ENCODE measurements at regions not wholly inside any gene's neighbourhood (a gene's known extent, or its start where the extent isn't known, plus 50 kb on each side); places are given as distances from the start of the nearest gene placed in this dataset.

GRCh38 chr9:135198586-135199285 lies 111.3 kb downstream of the OLFM1 start:
- in situ Hi-C loops (cut with MboI) (no loop called here), intact Hi-C loops (cut with micrococcal nuclease) (no loop called here)
- H3K79me2 ChIP-seq (ENCODE audit: control insufficient read depth, insufficient read depth, low read length) = no peaks in the 10 kb centered on the region
- no peak overlapping the region for H3K4me2 ChIP-seq (ENCODE audit: insufficient read depth, low read length)
- DNase-seq (ENCODE audit: extremely low read depth in 1 of 4, low spot score in 3 of 4) (no peak), FAIRE-seq (no peak), ATAC-seq (no peak)
- H3K4me3 ChIP-seq = no peak overlapping the region
- ChIA-PET POLR2A (no interaction called here), CTCF (ENCODE audit: low intra/inter-chr PET ratio) (no interaction called here)
- no peak for TF ChIP-seq ARHGAP35 (IDR thresholded peaks at IDR 0.05; ENCODE audit: partially characterized antibody)
- TF ChIP-seq NR3C1 (CRISPR knock-in tag; IDR thresholded peaks at IDR 0.05) = no peak
- TF ChIP-seq MEF2D (tag; conservative IDR thresholded peaks at IDR 0.05; ENCODE audit: low read depth) = no peak
- no peak for TF ChIP-seq BDP1 (IDR thresholded peaks at IDR 0.05; ENCODE audit: insufficient read depth, insufficient read length)
- TF ChIP-seq DACH1 (IDR thresholded peaks at IDR 0.05; ENCODE audit: partially characterized antibody) = no peak
- no peak for TF ChIP-seq HDAC8 (tag; IDR thresholded peaks at IDR 0.05)
- no peak for TF ChIP-seq SP2 (IDR thresholded peaks at IDR 0.05; ENCODE audit: extremely low read depth, low read depth, low read length, poor library complexity, severe bottlenecking)
- TF ChIP-seq NR1H2 (CRISPR knock-in tag; IDR thresholded peaks at IDR 0.05) = no peak
- no peak for TF ChIP-seq HMG20A (CRISPR knock-in tag; conservative IDR thresholded peaks at IDR 0.05)
- H2AFZ ChIP-seq (ENCODE audit: low read depth, low read length) = no peak overlapping the region
- no peak overlapping the region for H3K9ac ChIP-seq (ENCODE audit: insufficient read depth in 1 of 2, low read depth in 2 of 2, low read length in 2 of 2)
- no peaks in the 10 kb centered on the region for H3K9me3 ChIP-seq (replicated peaks; ENCODE audit: control insufficient read depth, insufficient read depth, low read depth, low read length)
- no peaks in the 10 kb centered on the region for H3K9me1 ChIP-seq (ENCODE audit: control insufficient read depth, insufficient read depth, low read length)
- H3K4me1 ChIP-seq (replicated peaks in 1 of 2; ENCODE audit: control insufficient read depth in 2 of 2, insufficient read depth in 2 of 2, low read length in 2 of 2) = no peaks in the 10 kb centered on the region
- H3K27ac ChIP-seq (ENCODE audit: extremely low read depth, low read depth, low read length) = no peak overlapping the region
- 0% methylated on average over 16 of the region's 16 CpGs for WGBS (ENCODE audit: insufficient coverage, low coverage, missing lambda C conversion rate)
- H4K20me1 ChIP-seq (replicated peaks; ENCODE audit: control insufficient read depth, insufficient read depth, low read length) = no peaks in the 10 kb centered on the region
- BruUV-seq (replicated peaks) = no TSS peak
- no peaks in the 10 kb centered on the region for H3K36me3 ChIP-seq (ENCODE audit: control insufficient read depth, insufficient read depth, low read length)
- peaks cover 0 to 21% of the 10 kb centered on the region in 2 experiments; a peak in 2 of 5 replicates for H3K27me3 ChIP-seq (ENCODE audit: control insufficient read depth in 2 of 2, insufficient read depth in 2 of 2, low read length in 2 of 2)

Measured in K562 (cell line).